GM06990 (cell line): ENCODE measurements at regions not wholly inside any gene's neighbourhood (a gene's known extent, or its start where the extent isn't known, plus 50 kb on each side); places are given as distances from the start of the nearest gene placed in this dataset.

Experiments
- DNase-seq: peaks from one replicate; pipeline ENCODE4 v3.0.0-alpha.2; 2011; ENCODE audit not compliant: insufficient read length; ENCODE audit errors: extremely low read depth
- H3K27me3 ChIP-seq: replicated peaks from 2 replicates; pipeline ENCODE4 v1.6.0; 2011; ENCODE audit warnings: low read length; ENCODE audit not compliant: control insufficient read depth, insufficient read depth
- H3K36me3 ChIP-seq: 2 replicates; pipeline ENCODE4 v1.5.1; 2011; ENCODE audit warnings: low read length; ENCODE audit not compliant: control insufficient read depth, insufficient read depth
- H3K4me3 ChIP-seq: replicated peaks from 2 replicates; pipeline ENCODE4 v1.5.1; 2011; ENCODE audit warnings: low read depth, mild to moderate bottlenecking, control low read depth, low read length
- TF ChIP-seq, protein P1 (sequence below): IDR thresholded peaks from 2 replicates; pipeline ENCODE4 v1.5.1; 2011; ENCODE audit warnings: low read length, control low read depth, mild to moderate bottlenecking, inconsistent platforms; ENCODE audit not compliant: insufficient read depth, poor library complexity, severe bottlenecking

DNA sequence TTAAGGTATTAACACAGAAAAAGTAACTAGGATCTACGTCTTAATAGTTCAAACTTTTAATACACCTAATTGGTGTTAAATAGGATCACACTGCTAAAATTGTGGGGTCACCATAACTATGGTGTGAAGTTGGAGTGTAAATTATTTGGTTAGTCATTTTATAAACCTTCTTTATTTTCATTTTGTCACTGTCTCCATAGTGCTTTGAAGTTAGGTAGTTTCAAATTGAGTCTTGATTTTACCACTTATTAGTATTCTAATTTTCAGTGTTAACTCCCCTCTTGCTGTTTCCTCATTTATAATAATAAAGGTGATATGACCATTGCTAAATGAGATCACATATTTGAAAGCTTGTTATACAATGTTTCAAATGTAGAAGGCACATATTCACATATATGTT lies 738.1 kb upstream of the CHRM3 start:
- TF ChIP-seq, protein P1, sequence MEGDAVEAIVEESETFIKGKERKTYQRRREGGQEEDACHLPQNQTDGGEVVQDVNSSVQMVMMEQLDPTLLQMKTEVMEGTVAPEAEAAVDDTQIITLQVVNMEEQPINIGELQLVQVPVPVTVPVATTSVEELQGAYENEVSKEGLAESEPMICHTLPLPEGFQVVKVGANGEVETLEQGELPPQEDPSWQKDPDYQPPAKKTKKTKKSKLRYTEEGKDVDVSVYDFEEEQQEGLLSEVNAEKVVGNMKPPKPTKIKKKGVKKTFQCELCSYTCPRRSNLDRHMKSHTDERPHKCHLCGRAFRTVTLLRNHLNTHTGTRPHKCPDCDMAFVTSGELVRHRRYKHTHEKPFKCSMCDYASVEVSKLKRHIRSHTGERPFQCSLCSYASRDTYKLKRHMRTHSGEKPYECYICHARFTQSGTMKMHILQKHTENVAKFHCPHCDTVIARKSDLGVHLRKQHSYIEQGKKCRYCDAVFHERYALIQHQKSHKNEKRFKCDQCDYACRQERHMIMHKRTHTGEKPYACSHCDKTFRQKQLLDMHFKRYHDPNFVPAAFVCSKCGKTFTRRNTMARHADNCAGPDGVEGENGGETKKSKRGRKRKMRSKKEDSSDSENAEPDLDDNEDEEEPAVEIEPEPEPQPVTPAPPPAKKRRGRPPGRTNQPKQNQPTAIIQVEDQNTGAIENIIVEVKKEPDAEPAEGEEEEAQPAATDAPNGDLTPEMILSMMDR: no peak
- H3K27me3 ChIP-seq: no peaks in the 10 kb centered on the region
- no peaks in the 10 kb centered on the region for H3K36me3 ChIP-seq
- no peak for DNase-seq
- H3K4me3 ChIP-seq: no peak overlapping the region

DNA sequence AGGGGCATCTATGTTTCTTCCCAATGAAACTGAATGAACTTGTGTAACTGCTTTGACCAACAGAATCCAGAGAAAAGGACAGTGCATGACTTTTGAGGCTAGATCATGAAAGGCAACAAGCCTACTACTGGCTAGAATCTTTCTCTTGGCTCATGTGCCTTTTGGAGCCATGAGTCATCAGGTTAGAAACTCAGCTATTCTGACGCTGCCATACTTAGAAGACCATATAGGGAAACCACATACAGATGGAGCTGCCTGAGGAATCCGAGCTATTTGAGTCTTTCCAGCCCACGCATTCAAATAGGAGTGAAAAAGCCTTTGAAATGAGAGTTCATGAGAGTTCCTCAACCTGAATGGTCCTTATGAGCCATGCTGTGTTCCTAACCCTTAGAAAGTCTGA lies 738.5 kb upstream of the CHRM3 start:
- Histone ChIP-seq H3K36me3 (no peaks in the 10 kb centered on the region), H3K27me3 (no peaks in the 10 kb centered on the region), H3K4me3 (no peak overlapping the region)
- DNase-seq: no peak
- TF ChIP-seq, protein P1: no peak

- no peak overlapping the region for H3K4me3 ChIP-seq
- H3K27me3 ChIP-seq: no peaks in the 10 kb centered on the region
- no peak for DNase-seq
- TF ChIP-seq, protein P1: no peak
- H3K36me3 ChIP-seq: no peaks in the 10 kb centered on the region
Measured at GRCh38 chr1:238642231-238642630, 744.1 kb upstream of the CHRM3 start.

- H3K4me3 ChIP-seq: no peak overlapping the region
- no peak for DNase-seq
- H3K36me3 ChIP-seq: no peaks in the 10 kb centered on the region
- TF ChIP-seq, protein P1: no peak
- no peaks in the 10 kb centered on the region for H3K27me3 ChIP-seq
Measured at GRCh38 chr1:238639861-238640260, 746.5 kb upstream of the CHRM3 start.

DNA sequence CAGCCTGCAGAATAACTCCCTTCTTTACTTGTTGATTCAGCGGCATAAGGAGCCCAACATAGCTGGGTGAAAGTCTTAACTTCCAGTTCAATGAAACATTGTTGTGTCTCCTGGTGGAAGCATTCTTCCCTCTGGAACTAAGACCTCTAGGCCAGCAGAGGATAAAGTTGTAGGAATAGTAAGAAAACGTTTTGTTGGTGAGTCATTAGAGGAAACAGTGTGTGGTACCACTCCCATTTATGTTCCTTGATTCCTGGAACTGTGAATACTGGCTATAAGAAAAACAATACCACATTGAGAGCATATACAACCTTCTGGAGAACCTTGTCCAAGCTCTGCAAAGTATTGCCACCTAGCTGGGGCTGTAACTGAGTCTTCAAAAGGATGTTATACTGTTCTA lies 737.4 kb upstream of the ZP4 start:
- TF ChIP-seq, protein P1: no peak
- no peak for DNase-seq
- H3K36me3 ChIP-seq: no peaks in the 10 kb centered on the region
- H3K4me3 ChIP-seq: no peak overlapping the region
- H3K27me3 ChIP-seq: no peaks in the 10 kb centered on the region

DNA sequence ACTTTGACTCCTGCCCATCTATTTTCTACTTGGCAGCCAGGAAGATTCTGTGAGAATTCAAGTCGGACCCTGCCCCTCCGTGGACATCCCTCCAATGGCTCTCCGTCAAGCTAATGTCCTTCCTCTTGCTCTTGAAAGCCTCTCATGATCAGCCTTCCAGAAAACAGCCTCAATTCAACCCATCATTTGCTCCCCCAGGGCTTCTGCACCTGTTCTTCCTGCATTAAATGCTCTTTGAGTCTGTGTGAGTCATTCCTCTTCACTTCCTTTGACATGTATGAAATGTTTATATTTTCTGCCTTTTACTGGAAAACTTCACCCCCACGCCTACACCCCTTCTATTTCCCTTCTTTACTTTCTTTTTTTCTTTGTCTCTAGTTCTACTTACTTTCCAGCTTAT lies 734.1 kb upstream of the ZP4 start:
- Histone ChIP-seq H3K27me3 (no peaks in the 10 kb centered on the region), H3K36me3 (no peaks in the 10 kb centered on the region), H3K4me3 (no peak overlapping the region)
- TF ChIP-seq, protein P1: no peak
- no peak for DNase-seq
